Stimulated activated CD4-positive, alpha-beta T cell treated with anti-CD3 and anti-CD28 coated beads, Interleukin-1b, Interleukin-23, amount 100 ng/mL, for 4 hours (primary cell): ENCODE measurements at regions not wholly inside any gene's neighbourhood (a gene's known extent, or its start where the extent isn't known, plus 50 kb on each side); places are given as distances from the start of the nearest gene placed in this dataset.
"Not testable (repeated sequence)": the region's sequence is repeated elsewhere in the genome, so short reads cannot be mapped to it uniquely, and the experiment has no call there.

Experiments used
- DNase-seq, 2 donors: peaks; one replicate each; pipeline ENCODE4 v3.0.0-alpha.2; 2020; ENCODE audit warnings: low read depth in 2 of 2

DNA sequence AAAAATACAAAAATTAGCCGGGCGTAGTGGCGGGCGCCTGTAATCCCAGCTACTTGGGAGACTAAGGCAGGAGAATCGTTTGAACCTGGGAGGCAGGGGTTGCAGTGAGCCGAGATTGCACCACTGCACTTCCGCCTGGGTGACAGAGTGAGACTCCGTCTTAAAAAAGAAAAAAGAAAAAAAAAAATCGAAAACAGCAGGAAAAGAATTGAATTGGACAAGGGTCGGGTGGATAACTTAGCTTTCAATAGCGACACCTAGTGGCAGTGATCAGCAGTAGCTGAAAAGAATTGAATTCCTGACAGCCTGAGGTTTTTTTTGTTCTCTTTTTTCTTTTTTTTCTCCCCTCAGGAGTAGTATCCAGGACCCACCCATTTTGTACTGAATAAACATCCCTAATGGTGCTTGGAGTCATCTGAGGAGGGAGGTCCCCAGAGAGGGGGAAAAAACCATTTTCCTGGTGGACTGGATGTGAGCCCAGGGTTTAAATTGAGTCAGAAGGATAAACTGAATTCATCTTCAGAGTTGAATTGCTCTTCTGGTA, 55.1 kb downstream of the CYCS start:
- peak in 1 of 2 donors; percentile 50 for DNase-seq

DNA sequence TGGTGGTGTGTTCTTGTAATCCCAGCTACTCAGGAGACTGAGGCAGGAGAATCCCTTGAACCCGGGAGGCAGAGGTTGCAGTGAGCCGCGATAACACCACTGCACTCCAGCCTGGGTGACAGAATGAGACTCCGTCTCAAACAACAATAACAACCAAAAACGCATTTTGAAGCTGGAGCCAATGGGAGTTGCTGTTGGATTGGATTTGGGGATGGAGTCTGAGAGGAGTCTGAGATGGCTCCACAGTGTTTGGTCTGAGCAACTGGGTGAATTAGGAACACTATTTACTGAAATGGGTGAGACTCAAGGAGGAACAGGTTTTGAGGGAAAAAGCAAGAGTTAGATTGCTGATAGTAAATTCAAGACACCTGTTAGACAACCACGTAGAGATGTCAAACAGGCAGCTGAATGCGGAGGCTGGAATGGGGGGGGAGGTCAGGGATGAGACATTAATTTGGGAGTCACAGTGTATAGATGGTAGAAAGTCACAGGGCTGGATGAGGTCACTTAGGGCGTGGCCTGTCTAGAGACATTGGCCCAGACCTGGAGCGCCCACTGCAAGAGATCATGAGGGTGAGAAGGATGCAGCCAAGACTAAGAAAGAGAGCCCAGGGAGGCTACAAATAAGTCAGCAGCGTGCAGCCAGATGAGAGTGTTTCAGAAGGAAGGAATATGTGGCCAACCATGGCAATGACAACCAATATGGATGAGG, 56.4 kb downstream of the CYCS start:
- no peak for DNase-seq

DNA sequence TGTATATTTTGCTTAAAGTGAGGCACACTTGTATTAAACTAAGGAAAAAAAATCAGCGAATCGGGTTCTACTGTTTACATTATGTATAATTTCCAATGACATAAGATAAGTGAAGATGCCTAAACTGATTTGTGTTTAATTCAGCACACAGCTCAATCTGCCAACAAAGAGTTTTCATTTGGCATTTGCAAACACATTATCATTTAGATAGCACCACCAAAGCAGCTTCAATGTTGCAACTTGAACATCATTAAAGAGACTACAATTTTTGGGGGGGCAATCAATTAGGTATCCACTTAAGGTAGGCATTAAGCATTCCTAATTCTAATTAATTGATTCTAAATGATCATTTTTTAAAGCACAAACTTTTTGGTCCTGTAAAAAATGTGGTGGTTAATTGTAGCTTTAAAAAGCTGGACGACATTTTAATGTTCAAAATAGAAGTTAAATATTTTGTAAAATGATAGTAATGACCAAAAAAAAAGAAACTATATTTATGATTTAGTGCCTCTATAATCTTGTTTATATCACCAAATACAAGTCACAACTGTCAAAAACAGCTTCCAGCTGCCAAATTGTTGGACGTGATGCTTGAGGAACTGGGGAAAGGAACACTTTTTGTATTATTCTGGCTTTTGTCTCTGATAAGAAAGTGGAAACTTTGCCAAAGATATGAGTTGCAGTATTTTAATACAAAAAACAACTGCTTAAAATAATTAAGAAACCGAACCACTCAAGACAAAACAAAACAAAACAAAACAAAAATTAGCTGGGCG, 57.1 kb downstream of the CYCS start:
- DNase-seq: no peak

DNA sequence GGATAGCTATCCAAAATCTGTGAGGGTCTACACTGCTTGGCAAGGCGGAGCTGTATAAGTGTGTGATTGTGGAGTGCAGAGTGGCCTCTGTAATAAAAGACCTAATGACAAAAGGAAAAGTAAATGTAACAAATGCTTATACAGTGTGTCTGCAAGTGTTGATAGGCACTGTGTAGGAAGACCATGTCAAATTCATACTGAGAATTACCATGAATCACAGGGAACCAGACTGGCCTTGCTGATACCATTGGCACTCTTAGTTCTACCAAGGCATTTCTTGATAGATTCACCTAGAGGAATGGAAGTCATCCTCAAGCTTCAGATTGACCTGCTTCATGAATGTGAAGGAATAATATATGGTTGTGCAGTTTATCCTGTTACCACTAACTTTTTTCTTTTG, 58.8 kb downstream of the CYCS start:
- DNase-seq: no peak

DNA sequence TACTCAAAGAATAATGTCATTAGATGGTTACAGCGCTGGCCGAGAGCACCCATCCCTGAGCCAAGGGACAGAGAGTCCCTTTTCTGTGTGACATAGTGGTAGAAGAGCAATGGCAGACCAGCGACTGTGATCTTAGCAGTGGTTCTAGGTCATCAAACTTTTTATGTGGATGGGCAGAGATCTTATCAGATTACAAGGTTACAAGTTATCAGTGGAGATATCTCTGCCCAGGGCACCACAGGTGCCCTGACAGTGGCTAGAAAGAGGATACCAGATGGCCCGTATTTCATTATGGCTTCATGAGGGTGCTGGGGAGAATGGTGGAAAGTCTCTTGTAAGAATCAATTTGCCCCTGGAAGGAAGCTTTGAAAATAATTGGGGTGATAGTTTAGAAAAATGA, 62.7 kb downstream of the CYCS start:
- DNase-seq: no peak

DNA sequence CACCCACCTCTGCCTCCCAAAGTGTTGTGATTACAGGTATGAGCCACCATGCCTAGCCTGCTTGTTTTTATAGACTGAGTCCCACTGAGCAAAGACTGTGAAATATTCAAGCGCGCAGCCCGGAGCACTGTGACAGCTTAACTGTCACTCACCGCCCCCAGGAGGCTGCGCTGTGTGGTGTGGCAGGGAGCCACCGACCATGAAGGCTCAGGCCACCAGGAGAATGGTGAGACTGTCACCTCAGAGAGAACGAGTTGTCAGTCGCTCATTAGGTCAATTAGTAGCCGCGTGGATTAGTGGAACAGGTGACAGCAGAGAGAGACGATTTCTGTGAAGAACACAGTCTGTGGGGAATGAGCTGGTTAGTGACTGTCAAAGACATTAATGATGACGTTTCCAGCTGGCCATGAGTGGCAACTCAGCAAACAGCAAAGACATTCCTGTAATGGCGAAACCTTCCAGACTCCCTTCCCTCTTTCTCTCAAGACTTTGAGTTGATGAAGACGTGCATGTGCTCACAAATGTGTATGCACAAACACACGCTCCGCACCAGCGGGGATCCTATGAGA, 64.5 kb downstream of the CYCS start:
- no peak for DNase-seq

DNA sequence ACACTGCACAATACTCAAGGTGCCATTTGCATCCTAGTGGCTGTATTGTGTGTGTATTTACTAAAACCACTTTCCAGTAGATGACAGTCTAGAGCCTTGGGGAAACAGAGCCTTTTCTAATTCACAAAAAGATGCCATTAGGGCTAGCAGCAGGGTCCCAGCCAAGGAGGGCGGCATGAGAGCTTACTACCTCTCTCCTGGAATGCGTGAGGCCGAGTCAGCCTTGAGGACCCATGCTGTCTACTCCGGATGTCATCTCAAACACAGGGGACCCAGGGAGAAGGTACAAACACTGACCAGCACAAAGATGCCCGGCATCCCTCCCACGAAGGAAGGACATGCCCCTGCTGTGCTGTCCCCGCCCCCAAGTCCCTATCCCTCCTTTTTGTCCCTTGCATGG, 65.5 kb downstream of the CYCS start:
- no peak for DNase-seq

DNA sequence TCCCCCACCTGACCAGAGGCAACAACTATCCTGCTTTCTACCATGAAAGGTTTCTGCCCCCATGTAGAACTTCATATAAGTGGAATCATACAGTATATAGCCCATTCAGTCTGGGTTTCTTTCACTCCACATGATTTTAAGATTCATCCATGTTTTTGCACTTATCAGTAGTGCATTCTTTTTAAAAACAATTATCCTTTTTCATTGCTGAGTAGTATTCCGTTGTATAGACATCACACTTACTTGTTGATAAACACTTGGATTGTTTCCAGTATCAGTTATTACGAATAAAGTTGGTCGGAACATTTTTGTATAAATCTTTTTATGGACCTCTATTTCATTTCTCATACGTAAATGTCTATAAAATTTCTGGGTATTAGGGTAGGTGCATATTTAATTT, 68.7 kb downstream of the CYCS start:
- DNase-seq: no peak

DNA sequence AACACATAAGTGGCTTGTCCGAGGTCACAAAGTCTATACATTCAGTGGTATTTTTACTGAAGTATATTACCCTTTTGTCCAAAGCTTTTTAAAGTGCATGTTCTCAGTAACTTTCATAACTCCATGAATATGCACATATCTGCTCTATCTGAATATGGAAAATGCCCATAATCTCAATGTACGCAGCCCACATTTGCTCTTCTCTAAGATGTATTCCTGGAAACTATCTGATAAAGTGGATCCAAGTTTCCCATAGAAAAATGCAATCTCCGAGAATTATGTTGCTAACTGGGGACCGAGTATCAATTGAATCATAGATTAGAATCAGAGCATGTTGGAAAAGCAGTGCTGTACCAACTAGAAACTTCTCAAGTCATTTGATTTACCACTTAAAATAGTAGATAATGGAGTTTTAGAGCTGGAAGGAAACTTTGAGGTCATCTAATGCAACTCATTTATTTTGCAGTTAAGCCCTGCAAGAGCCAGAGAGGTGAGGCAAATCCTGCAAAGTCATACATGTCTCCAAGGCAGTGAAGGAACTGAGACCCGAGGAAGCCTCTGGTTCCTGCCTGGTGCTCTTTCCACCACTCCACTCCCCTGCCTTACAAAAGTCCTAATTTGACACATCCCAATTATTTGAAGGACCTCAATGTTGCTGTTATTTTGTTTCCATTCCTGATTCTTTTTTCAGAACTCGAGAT, 69.4 kb downstream of the CYCS start:
- DNase-seq: no peak

DNA sequence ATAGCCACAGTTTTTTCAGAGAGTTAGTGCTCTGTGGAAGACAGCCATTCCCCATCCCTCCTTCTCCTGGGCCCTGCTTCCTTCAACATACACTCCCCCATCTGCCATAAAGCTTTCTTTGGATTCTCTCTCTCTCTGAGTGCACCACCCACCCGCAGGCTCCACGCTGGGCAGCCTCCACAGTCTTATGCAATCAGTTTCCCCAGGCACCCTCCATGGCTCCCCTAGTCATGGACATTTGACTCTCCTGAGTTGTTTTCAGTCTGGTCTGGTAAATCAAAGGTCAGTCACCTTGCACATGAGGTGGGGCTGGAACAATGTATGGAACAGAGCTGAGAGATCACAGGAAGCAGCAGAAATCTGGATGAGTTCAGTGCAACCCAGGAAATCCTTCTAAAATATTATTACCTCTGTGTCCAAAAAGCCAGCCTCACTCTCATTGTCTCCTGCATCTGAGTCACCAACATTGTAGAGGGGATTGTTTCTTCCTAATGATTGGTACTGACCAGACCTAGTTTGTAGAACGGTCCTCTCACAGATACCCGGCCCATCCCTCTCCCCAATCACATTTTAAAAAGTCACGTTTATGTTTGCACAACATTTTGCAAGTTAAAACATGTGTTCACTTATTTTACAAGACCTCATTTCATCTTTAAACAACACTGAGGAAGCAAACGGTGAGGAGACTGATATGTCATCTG, 70.1 kb downstream of the CYCS start:
- DNase-seq: no peak

DNA sequence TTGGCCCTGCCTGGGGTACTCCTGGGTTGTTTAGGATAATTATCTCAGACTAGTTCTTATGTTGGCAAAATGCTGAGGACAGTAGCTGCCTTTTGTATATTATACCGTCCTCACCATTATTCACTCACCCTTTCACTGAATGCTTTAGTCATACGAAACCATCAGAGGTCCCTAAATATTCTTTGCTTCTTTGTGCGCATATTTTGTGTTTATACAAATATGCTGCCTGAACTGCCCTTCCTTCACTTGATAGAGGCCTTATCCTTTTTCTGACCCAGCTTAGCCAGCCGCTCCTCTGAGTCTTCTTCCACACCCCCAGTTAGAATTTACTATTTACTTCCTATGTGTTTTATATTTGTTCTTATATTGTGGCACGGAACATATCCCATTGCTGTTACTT, 70.2 kb upstream of the OSBPL3 start:
- no peak for DNase-seq

DNA sequence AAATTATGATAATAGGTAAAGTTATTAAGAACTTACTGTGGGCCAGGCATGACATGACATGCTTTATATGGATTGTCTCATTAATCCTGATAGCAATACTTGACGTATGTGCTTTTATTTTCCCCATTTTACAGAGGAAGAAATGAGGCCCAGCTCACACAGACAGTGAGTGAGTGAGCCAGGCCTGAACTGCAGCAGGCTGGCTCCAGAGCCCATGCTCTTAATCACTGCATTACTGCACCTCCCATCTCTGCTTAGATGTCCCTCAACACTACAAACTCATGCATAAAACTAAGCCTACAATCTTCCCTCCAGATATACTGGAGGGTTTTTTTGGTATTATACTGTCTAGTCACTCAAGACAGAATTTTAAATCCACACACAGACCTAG, 68.5 kb upstream of the OSBPL3 start:
- no peak for DNase-seq

DNA sequence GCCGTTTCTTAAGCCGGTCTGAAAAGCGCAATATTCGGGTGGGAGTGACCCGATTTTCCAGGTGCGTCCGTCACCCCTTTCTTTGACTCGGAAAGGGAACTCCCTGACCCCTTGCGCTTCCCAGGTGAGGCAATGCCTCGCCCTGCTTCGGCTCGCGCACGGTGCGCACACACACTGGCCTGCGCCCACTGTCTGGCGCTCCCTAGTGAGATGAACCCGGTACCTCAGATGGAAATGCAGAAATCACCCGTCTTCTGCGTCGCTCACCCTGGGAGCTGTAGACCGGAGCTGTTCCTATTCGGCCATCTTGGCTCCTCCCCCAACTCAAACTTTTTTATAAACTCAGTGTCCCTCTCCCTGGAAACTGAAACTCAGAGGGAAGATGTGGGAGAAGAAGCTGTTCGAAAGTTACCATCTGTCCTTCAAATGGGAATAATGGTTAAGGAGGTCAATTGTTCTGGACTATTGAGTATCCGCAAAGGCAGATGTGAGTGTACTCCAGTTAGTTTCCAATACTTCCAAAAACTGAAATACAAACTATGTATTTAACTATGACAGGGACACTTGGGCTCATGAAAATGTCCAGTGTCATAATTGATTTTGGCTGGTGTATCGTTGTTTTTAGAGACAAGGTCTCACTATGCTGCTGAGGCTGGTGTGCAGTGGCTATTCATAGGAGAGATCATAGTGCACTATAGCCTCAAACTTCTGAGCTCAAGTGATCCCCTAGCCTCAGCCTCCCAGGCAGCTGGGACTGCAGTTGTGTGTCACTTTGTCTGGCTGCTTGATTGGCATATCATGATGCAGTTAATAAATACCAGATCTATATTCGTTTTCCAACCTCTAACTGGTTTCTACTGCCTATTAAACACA, 67.8 kb upstream of the OSBPL3 start:
- not testable (repeated sequence) for DNase-seq

DNA sequence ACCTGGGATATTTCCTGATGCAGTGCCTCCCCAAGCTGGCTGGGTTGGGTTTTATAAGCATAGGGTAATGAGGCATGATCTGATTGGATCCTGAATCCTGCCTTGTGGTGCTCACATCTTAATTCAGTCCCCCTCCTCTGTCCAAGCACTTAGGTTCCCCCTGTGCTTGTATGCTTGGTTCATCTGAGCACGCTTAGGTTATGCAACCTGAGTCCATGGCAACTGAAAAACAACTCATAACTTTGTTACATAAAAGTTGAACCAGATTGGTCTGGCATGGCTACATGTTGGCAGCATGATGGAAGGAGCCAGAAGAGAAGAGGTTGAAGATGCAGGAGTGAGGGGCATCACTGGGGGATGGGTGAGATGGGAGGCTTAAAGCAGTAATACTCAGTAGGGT, 57.3 kb upstream of the OSBPL3 start:
- no peak for DNase-seq

DNA sequence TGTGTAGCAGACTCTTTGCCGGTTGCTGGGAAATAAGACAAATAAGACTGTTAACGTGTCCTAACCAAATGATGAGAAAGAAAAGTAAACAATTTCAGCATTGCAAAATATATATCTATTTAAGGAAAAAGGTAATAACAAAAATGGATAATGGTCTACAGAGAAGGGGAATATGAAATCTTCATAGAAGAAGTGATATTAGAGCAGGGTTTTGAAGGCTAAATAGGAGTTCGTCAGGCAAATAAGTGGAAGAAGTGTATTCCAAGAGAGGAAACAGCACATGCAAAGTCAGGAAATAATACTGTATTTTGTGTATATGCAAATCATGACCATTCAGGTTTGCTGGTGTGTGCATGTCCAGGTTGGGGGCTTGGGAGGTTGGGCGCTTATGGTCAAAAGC, 55.3 kb upstream of the OSBPL3 start:
- no peak for DNase-seq

DNA sequence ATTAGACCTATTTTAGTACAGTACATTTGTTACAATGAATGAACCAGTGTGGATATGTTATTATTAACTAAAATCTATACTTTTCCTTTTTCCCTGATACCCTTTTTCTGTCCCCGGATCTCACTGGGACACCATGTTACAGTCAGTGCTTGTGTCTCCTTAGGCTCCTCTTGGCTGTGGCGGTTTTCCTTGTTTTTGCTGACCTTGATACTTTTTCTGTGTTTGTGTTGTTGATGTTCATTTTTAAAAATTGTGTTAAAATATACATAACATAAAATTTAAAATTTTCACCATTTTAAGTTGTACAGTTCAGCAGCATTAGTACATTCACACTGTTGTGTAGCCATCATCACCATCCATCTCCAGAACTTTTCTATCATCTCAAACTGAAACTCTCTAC, 54.2 kb upstream of the OSBPL3 start:
- no peak for DNase-seq

DNA sequence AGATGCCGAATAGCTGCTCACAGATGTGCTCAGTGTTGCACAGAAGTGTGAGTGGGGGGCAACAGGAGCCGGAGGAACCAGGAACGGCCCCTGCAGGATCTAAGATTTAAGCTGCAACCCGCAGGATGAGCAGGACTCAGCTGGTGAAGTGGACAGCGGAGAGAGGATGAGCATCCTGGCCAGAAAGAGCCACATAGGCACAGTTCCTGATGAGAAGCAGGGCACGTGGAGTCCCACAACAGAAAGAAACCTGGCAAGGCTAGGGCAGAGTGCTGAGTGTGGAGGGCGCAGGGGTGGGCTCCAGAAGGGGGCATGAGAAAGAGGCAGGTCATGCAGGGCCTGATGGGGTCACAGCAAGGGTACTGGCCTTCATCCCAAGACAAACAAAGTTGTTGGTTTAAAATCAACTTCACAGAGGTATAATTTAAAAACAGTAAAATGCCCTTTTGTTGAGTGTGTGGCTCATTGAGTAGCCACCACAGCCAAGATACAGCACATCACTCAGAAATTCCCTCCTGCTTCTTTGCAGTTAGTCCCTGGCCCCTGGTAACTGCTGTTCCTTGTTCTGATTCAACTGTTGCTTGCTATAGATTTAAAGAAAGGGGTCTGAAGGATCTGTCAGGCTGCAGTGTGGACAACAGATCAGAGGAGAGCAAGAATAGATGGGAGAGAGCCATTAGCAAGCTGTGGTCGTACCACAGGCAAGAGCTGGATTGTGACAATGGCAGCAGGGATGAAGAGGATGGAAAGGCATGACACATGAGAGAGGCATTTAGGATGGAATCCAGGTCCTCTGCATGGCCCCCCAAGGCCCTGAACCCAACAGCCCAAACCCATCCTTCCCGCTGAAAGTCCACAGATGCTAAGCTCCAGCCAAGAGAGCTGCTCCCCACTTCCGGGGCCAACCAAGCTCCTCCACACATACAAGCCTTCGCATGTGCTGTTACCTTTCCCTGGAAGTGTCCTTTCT, 53.1 kb upstream of the OSBPL3 start:
- no peak for DNase-seq

DNA sequence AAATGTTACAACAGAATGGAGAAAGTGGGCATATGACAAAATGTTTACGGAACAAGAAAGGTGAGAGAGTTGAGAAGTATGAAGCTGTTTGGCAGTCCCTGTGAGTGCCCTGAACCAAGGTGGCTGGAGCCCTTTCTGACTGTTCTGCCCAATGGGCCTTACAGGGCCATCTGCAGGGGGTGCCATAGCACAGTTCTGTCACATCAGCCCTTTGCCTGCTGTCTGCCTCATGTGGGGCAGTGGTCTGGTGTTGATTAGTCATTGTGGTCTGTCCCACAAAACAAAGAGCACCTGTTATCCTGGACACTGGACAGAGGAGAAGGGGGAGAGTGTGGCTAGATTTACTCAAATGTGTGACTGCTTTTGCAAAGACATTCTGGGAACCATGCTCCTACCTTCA, 51.5 kb upstream of the OSBPL3 start:
- DNase-seq: no peak

DNA sequence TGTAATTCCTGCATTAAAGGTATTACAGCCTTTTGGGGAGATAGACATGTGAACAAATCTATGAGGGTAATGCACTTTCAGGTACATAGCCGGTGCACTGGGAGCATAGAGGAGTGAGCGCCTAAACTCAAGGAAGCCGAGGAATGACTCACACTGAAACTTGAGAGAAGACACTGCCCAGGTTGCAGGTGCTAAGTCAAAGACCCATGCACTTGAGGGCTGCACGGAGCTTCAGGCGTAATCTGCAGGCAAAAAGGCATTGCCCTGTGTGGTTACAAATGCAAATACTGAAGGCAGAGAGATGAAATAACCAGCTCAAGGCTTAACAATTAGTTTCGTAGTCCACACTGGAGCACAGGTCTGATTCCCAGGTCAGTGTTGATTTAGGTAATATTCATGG, 51.0 kb upstream of the OSBPL3 start:
- DNase-seq: no peak
